ENCODE measurements at regions not wholly inside any gene's neighbourhood (a gene's known extent, or its start where the extent isn't known, plus 50 kb on each side); places are given as distances from the start of the nearest gene placed in this dataset.

DNA sequence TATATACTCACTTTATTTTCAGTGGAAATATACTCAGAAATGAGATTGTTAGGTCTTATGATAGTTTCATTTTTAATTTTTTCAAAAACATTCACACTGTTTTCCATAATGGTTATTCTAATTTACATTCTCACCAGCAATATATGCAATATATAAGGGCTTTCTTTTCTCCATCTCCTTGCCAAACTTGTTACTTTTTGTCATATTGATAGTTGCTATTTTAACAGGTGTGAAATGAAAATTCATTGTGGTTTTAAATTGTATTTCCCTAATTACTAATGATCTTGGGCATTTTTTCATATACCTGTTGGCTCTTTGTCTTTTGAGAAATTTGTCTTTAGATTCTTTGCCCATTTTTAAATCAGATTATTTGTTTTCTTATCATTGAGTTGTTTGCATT lies 325.2 kb downstream of the DIPK2A start:
- no peak for DNase-seq

DNA sequence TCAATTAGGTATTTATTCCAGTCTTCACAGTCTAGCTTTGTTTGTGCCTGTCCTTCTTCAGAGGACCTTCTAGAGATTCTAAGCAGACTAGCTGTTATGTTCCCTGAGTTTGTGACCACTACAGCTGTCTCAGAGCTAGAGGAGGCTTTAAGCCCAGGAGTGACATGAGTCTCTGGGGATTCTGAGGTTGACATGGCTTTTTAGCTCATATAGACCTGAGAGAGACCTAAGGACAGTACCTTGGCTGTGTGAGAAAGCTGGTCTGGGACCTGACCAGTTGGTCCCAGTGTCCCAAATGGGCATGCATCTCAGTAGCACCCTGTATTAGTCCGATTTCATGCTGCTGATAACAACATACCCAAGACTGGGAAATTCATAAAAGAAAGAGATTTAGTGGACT lies 330.2 kb downstream of the DIPK2A start:
- DNase-seq, result no peak

DNA sequence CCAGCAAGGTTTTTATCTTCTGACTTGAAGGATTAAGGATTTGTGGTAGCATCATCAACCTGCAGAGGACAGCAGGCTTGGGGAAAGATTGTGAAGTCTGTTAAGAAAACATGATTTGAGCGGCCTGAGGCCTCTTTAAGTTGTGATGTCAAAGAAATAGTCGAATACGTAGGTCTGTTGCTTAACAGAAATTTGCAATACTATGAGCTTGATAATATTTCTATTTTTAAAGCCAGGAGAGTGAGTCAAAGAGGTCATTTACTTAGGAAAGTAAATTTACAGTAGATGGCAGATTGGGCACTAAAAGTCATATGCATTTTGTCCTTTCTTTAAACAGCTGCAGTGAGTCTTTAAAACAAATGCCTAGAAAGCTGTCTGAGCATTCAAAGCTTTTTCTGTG lies 336.3 kb downstream of the DIPK2A start:
- no peak for DNase-seq

DNA sequence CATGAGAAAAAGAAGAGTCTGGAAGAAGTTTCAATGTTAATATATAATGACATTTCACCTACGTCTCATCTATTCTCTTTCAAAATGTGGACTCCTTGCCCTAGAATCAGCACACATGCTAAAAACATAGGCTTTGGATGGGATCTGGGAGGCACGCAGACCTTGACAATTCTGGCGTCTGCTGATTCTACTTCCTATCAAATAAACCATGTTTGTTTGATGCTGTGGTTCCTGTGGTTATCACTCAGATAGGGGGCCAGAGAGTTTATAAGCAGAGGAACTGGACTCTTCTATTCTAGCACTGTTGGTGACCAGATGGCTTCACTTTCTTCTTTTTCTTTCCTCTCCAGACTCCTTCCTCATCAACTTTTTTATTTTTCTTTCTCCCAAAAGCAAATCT lies 336.8 kb downstream of the DIPK2A start:
- no peak for DNase-seq

DNA sequence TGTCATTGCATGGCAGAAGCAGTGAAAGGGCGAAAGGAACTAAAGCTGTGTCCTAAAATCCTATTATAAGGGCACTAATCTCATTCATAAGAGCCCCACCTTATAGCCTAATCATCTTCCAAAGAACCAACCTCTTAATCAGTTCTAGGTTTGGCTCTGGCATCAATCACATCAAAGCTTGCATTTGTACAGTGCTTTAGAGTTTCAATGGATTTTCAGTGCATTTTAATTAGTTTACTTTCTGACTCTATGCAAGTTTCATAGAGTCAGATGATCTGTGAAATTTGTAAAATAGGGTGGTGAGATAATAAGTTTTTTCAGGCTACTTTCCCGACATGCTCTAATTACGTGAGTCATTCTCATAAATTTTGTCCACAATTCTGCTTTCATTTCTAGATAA lies 341.1 kb downstream of the DIPK2A start:
- no peak for DNase-seq

DNA sequence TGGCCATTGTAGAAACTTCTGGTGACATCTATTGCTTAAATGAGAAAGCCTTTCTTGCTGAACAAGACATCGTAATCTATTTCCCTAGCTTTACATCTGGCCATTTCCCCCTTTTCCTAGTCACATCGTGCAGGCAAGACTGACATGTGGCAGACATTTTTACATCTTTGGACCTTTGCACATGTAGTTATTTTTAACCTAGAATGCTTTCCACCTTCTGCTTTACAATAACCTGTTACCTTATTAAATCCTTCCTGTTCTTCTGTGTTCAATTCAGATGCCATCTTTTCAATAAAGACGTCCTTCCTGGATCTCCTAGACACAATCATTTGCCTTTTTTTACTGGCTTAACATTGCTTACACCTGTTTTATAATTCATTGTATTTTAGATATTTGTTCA lies 343.3 kb downstream of the DIPK2A start:
- no peak for DNase-seq

DNA sequence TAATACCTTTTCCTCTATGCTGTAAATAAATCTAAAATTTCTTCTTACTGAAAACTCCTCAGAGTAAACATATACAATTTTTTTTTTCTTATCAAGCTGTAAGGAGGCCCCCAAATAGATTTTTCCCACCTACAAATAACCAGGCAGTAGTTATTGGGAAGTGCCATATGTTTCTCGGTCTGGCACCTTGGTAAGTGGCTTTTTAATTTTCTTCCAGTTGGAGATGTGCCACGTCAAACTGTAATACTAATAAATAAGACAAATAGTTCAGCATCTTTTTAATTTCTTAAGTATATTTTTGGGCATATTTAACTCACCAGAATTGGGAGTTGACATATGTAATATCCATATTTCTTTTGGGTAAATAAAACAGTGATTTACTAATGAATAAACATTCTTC lies 346.3 kb downstream of the DIPK2A start:
- DNase-seq, result no peak

DNA sequence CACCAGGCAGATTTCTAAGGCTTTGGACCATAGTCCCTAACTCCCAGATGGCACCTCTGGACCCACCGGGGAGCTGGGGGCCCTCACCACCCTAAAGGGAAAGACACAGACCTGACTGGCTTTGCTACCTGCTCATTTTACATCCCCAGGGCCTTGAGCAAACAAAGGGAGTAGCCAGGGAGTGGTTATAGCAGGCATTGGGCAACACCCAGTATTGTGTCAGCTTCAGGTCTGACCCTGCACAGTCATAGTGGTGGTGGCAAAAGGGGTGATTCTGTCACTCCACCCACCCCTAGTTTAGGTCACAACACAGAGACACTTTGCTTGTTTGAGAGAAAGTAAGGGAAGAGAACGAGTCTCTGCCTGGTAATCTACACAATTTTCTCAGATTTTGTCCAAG lies 352.5 kb downstream of the DIPK2A start:
- DNase-seq, result no peak

DNA sequence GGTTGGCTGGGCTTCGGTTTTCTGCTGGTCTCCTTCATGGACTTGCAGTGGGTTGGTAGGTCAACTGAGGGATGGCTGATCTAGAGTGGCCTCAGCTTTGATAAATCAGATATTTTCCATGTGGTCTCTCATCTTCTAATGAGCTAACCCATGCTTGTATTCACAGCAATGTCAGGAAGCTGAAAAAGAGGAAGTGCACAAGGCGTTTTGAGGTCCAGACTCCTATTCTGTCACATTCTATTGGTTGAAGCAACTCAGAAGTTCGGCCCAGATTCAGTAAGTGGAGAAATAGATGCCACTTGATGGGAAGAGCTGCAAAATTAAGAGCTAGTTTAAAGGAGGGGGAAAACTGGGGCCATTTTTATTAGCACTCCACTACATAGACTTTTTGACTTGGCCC lies 361.2 kb downstream of the DIPK2A start:
- no peak for DNase-seq

DNA sequence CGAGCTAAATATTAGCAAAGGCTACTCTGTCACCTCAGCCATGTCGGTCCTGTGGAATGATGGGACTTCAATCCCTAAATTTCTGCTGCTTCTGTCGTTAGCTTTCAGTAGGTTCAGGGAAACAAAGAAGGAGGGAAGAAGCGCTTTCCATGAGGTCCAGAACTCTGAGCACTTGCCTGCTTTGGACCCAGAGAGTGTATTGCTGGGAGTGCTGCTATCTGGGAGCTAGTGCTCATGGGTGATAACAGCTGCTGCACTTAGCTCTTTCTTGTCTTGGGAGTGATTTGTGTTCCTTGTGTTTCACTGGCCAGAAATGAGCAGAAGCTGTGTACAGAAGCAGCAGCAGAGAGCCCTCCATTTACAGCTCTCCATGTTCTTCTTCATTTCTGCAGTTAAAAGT lies 369.8 kb downstream of the DIPK2A start:
- no peak for DNase-seq

DNA sequence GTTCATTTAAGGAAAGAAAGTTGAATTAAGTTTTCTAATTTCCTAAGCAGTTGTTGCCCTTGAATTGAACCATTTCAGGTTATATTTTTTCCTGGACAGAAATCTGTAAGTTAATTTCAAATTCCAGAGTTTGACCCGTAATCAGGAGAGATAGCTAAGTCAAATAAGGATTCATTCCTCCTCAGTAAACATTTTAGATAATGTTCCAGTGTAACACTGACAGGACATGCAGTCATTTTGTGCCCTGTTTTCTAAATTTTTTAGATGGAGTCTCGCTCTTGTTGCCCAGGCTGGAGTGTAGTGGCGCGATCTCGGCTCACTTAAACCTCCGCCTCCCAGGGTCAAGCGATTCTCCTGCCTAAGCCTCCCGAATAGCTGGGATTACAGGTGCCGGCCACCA lies 371.7 kb downstream of the DIPK2A start:
- DNase-seq, result no peak

DNA sequence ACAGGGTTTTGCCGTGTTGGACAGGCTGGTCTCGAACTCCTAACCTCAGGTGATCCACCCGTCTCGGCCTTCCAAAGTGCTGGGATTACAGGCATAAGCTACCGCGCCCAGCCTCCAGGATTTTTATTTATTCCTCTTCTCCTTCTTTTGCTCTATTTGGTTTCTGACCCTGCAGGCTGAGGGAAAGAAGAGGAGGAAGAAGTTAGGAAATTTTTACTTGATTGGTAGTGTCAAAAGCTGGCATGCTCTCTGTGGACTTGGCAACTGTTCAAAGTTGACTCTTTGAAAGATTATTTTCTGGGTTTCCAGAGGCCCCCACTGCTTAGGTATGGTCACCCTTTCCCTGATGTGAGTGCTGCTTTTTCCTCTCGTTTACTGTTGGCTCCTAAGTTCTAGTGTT lies 372.2 kb downstream of the DIPK2A start:
- no peak for DNase-seq

DNA sequence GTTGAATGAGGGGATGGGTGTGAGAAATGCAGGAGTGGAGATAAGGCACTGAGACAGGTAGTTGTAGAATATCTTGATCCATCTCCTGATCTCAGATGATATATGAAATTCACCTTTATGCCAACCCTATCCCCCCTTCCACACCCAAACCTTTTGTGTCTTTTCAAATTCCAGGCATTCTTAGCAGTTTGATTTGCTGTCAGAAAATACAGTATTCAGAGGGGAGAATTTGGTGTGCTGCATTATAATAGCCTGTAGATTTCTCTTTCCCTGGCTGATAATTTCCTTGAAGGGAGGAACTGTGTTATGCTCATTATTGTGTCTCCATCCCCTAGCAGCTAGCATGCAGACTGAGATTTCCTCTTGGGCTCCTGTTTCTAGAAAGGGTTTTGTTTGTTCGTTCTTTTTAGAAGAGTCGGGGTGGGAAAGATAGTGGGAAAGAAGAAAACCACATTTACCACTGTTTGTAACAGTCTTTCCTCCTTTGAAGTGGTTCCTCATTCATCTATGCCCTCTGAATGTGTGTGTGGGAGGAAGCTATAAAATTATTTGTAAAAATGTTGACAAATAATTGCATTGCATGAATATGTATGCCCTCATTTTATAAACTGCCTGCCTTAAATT lies 373.4 kb downstream of the DIPK2A start:
- DNase-seq, result no peak

DNA sequence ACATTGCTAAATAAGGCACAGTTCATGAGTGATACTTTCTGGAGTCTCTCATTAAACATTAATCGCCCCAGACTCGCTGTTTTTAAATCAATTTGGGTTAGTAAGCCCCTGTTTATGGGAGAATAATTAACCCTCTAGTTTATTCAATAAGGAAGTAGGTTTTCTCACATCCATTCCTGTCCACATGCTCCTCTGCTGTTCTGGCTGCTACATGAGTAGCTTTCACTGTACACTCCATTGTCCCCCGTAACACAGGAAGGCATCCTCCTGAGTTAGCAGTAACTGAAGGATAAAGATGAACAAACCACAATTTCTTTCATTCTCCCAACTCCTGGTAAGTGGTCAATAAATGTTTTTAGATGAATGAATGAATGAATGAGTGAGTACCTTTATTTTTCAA lies 378.5 kb downstream of the DIPK2A start:
- DNase-seq, result no peak

DNA sequence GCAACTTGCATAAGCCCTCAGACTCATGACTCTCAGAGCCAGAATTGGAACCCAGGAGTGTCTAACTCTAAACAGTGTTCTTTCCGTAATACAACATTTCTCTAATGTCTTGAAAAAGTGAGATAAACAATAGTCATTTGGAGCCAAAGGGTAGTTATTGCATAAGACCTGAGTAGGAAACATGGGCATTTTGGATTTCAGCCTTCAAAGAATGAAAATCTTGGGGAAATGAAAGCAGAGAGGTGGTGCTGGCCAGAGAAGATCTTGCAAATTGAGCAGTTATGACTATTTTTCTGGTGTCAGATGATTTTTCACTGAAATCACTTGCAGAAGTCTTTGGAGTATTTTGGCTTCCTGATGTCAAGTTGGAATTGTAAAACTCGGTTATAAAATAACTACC lies 379.4 kb downstream of the DIPK2A start:
- DNase-seq, result no peak

DNA sequence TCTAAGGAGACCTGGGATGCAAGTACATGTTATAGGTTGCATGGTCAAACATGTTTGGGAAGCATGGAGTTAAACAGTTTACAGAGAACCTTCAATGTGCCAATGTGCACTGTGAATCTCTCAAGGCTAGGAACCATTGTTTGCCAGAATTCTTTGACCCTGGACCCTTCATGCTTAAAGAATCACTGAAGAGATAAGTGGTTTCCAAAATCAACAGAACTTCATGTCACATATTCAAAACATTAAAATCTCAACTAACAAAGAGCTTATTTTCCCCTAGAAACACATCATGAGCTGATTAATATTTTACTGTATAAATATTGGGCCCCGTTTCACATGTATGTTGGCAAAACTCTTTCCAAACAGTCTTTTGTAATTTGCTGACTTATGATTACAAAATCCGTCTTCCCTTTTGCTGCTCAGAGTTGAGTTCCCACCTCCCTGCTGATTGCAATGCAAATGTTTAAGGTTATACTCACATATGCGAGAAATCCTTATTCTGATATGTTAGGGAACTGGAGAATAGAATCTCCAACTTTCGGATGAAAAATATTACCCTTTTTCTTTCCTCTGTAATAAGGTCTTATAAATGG lies 380.2 kb downstream of the DIPK2A start:
- DNase-seq, result no peak

DNA sequence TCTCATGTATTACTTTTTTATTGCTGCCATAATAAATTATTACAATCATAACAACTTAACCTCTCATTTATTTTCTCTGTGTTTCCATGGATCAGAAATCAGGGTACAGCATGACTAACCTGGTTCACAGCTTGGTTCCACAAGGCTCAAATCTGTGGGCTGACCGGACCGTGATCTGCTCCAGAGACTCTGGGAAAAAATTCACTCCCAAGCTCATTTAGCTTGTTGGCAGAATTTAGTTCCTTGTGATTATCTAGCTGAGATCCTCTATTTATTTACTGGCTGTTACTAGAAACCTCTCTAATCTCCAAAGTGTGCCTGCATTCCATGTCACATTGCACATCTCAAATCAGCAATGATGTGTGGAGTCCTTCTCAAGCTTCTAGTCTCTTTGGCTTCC lies 386.6 kb downstream of the DIPK2A start:
- DNase-seq, result no peak

DNA sequence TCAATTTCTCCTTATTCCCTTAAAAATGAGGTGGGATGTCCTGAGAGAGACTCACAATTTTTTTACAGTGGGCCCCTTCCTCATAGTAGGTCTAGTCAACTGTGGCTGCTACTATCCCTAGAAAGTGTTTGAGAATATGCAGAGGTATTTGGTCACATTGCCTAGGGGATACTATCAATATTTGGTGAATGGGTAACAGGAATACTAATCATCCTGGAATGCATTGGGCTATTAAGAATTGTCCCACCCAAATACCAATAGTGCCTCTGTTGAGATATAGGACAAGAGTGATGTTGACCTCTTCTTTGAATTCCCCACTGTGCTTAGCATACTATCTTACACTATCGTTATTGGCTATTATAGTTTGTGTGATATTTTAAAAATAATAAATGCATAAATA lies 389.4 kb downstream of the DIPK2A start:
- DNase-seq, result no peak

DNA sequence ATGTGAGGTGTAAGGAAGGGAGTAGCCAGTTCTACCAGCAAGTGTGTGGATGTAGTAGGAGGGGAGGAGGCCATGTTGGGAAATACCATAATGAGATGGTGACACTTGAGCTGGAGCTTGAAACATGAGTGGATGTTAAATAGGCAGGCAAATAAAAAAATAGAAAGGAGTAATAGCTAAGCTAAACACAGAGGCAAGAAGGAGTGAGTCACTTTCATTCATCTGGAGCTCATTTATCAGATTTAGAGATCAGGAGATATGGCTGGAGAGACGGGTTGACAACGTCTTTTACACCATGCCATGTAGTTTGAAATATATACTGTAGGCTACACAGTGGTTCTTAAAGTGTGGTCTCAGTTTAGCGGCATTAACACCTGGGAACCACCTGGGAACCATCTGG lies 390.5 kb downstream of the DIPK2A start:
- DNase-seq, result no peak

DNA sequence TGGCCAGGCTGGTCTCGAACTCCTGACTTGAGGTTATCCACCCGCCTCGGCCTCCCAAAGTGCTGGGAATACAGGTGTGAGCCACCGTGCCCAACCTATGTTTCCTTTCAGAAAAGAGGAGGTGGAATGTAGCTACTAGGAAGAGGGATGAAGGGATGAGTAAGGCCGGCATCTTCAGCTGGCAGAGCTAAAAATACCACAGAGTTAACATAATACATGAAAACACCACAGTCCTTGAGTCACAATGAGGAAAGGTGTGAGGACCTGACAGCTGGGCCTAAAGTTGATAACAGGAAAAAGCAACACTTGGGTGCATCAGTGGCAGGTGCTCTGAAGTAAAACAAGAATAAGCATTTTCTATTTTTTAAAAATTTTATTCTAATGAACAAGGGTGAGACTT lies 392.2 kb downstream of the DIPK2A start:
- DNase-seq, result no peak

DNA sequence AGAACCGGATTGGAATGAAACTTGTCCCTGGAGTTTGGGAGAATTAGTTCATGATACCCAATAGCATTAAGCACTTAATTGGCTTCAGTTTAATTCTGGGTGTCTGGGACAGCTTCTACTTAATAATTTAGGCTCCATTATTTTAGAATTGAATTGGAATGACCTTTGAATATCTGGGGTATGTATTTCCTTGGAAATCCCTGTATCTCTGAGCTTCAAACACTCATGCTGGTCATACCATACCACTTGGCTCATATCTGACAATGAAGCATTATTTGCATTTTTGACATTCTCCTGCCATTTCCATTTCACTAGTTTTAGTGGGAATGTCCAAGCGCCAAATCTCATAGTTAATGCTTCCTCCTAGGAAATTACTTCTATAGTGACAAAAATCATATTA lies 393.1 kb downstream of the DIPK2A start:
- no peak for DNase-seq

DNA sequence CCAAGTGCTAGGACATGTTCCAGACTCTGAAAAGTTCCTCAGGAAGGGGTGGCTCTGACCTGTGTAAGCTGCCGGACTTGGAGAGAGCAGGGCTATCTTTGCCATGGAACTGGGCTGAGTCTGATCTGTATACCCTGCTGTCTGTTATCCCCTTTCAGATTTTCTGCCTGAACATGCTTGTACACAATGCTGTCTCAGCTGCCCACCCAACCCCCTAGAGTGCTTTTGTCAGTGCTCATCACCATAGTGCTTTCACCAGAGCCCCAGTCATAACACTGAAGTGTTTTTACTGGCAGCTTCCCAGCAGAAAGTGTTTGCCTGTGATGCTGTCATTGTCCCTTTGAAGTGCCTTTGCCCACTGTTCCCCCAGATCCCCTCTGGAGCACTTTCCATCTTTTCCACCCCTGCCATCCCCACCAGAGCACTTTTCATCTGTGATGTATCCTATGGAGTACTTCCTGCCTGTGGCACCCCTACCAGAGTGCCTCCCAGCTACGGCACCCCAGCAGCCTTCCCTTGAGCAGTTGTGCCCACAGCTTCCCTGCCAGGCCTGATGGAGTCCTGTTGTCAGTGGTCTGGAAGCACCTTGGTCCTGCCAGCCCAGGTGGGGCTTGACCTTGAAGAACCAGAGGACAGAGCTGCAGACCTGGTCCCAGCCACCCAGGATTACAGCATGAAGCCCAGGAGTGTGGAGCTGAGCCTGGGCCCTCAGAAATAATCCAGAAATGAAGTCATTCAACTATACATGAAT lies 397.7 kb downstream of the DIPK2A start:
- no peak for DNase-seq

DNA sequence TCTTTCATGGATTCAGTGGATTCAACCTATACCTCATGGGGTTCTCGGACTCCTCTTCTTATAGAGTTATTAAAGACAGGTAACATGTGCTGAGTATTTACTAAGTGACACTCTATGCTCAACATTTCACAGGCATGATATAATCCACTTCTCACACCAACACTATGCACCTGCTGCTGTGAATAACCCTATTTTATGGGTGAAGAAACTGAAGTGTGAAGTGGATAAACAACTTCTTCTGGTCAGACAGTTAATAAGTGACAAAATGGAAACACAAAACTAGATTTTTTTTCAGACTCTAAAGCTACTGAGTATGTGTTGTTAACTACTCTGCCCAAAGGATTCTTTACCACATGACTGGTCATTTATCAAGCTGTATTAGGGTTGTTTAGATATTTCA lies 403.5 kb downstream of the DIPK2A start:
- DNase-seq, result no peak

DNA sequence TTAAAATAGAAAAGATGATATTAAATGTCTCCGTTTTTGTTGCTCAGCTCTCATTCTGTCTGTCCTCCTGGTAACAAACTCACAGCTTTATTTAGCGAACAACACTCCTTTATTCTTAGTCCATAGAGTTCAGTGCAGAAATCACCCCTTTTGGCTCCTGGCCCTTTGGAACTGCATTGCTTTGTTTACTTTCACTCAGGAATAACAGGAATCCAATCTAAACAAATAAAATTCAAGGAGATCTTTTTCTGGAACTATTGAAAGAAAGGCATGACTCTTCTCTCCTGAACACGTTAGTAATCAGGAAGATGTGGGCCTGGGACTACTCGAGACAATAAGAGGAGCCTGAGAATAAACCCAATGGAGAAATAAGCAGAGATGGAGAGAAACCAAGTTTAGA lies 409.2 kb downstream of the DIPK2A start:
- no peak for DNase-seq
